ELR (cell line): ENCODE measurements at regions not wholly inside any gene's neighbourhood (a gene's known extent, or its start where the extent isn't known, plus 50 kb on each side); places are given as distances from the start of the nearest gene placed in this dataset.
"Not testable (repeated sequence)": the region's sequence is repeated elsewhere in the genome, so short reads cannot be mapped to it uniquely, and the experiment has no call there.

ENCODE experiments used
- DNase-seq: peaks from one replicate; pipeline ENCODE4 v3.0.0-alpha.2; 2015; ENCODE audit warnings: low read depth

GRCh38 chr11:80338231-80338630, 897.4 kb upstream of the TENM4 start:
- no peak for DNase-seq

- DNase-seq, result no peak
Measured at GRCh38 chr11:80331694-80332093, 890.9 kb upstream of the TENM4 start.

- no peak for DNase-seq
Measured at GRCh38 chr11:80330264-80330663, 889.4 kb upstream of the TENM4 start.

- no peak for DNase-seq
Measured at GRCh38 chr11:80328774-80329173, 887.9 kb upstream of the TENM4 start.

- no peak for DNase-seq
Measured at GRCh38 chr11:80327956-80328614, 887.3 kb upstream of the TENM4 start.

- DNase-seq, result no peak
Measured at GRCh38 chr11:80321786-80322185, 881.0 kb upstream of the TENM4 start.

- no peak for DNase-seq
Measured at GRCh38 chr11:80320765-80321164, 879.9 kb upstream of the TENM4 start.

GRCh38 chr11:80320226-80320625, 879.4 kb upstream of the TENM4 start:
- DNase-seq, result no peak

- no peak for DNase-seq
Measured at GRCh38 chr11:80317612-80318011, 876.8 kb upstream of the TENM4 start.

- DNase-seq, result no peak
Measured at GRCh38 chr11:80315200-80315599, 874.4 kb upstream of the TENM4 start.

- DNase-seq, result no peak
Measured at GRCh38 chr11:80309301-80309700, 868.5 kb upstream of the TENM4 start.

- no peak for DNase-seq
Measured at GRCh38 chr11:80307676-80308075, 866.8 kb upstream of the TENM4 start.

- DNase-seq, result peak; percentile 1
Measured at GRCh38 chr11:80297858-80298632, 857.2 kb upstream of the TENM4 start.

GRCh38 chr11:80293293-80293692, 852.5 kb upstream of the TENM4 start:
- no peak for DNase-seq

GRCh38 chr11:80284946-80285785, 844.3 kb upstream of the TENM4 start:
- DNase-seq, result no peak

GRCh38 chr11:80282643-80283042, 841.8 kb upstream of the TENM4 start:
- DNase-seq, result no peak

- DNase-seq, result no peak
Measured at GRCh38 chr11:80281194-80281593, 840.4 kb upstream of the TENM4 start.

- no peak for DNase-seq
Measured at GRCh38 chr11:80280737-80281136, 839.9 kb upstream of the TENM4 start.

- no peak for DNase-seq
Measured at GRCh38 chr11:80261776-80262175, 820.9 kb upstream of the TENM4 start.

- not testable (repeated sequence) for DNase-seq
Measured at GRCh38 chr11:80257319-80258015, 816.6 kb upstream of the TENM4 start.

- DNase-seq, result no peak
Measured at GRCh38 chr11:80255021-80255420, 814.2 kb upstream of the TENM4 start.

- DNase-seq, result peak; percentile 1
Measured at GRCh38 chr11:80241766-80242165, 800.9 kb upstream of the TENM4 start.
